ENCODE measurements at regions not wholly inside any gene's neighbourhood (a gene's known extent, or its start where the extent isn't known, plus 50 kb on each side); places are given as distances from the start of the nearest gene placed in this dataset.

- in situ Hi-C loops (cut with MboI; ENCODE audit: low sequenced_read_pairs) = loop anchor here (25.0 kb wide), 1 partner anchor 541 kb away; the partner anchor contains the start of genes GNAS and GNAS-AS1
These were observed 103.0 kb downstream of the EDN3 start for GRCh38 chr20:59403261-59403961.

GRCh38 chr20:59403962-59404314 is 103.5 kb downstream of the EDN3 start:
- in situ Hi-C loops (cut with MboI; ENCODE audit: low sequenced_read_pairs) = loop anchor here (25.0 kb wide), 1 partner anchor 542 kb away; the partner anchor contains the start of genes GNAS and GNAS-AS1

GRCh38 chr20:59404749-59405148 is 104.3 kb downstream of the EDN3 start:
- in situ Hi-C loops (cut with MboI; ENCODE audit: low sequenced_read_pairs) = loop anchor here (25.0 kb wide), 1 partner anchor 542 kb away; the partner anchor contains the start of genes GNAS and GNAS-AS1

GRCh38 chr20:59405226-59406200 is 105.1 kb downstream of the EDN3 start:
- in situ Hi-C loops (cut with MboI; ENCODE audit: low sequenced_read_pairs) = loop anchor here (25.0 kb wide), 1 partner anchor 543 kb away; the partner anchor contains the start of genes GNAS and GNAS-AS1

GRCh38 chr20:59406446-59406845 is 106.0 kb downstream of the EDN3 start:
- in situ Hi-C loops (cut with MboI; ENCODE audit: low sequenced_read_pairs) = loop anchor here (25.0 kb wide), 1 partner anchor 544 kb away; the partner anchor contains the start of genes GNAS and GNAS-AS1

GRCh38 chr20:59411170-59411569 is 110.8 kb downstream of the EDN3 start:
- in situ Hi-C loops (cut with MboI; ENCODE audit: low sequenced_read_pairs) = loop anchor here (10.0 to 25.0 kb wide), 2 partner anchors 326 to 549 kb away; partner anchors contain the start of genes GNAS and GNAS-AS1

- in situ Hi-C loops (cut with MboI; ENCODE audit: low sequenced_read_pairs) = loop anchor here (10.0 to 25.0 kb wide), 2 partner anchors 327 to 549 kb away; partner anchors contain the start of genes GNAS and GNAS-AS1
These were observed 111.2 kb downstream of the EDN3 start for GRCh38 chr20:59411589-59411988.

- in situ Hi-C loops (cut with MboI; ENCODE audit: low sequenced_read_pairs) = loop anchor here (10.0 to 25.0 kb wide), 2 partner anchors 327 to 550 kb away; partner anchors contain the start of genes GNAS and GNAS-AS1
These were observed 111.8 kb downstream of the EDN3 start for GRCh38 chr20:59412181-59412580.

- in situ Hi-C loops (cut with MboI; ENCODE audit: low sequenced_read_pairs) = loop anchor here (10.0 to 25.0 kb wide), 2 partner anchors 328 to 551 kb away; partner anchors contain the start of genes GNAS and GNAS-AS1
These were observed 112.5 kb downstream of the EDN3 start for GRCh38 chr20:59412875-59413284.

GRCh38 chr20:59413326-59413865 is 113.0 kb downstream of the EDN3 start:
- in situ Hi-C loops (cut with MboI; ENCODE audit: low sequenced_read_pairs) = loop anchor here (10.0 to 25.0 kb wide), 2 partner anchors 329 to 551 kb away; partner anchors contain the start of genes GNAS and GNAS-AS1

GRCh38 chr20:59414936-59415623 is 114.7 kb downstream of the EDN3 start:
- in situ Hi-C loops (cut with MboI; ENCODE audit: low sequenced_read_pairs) = loop anchor here (10.0 to 25.0 kb wide), 2 partner anchors 330 to 553 kb away; partner anchors contain the start of genes GNAS and GNAS-AS1

GRCh38 chr20:59416916-59417315 is 116.5 kb downstream of the EDN3 start:
- in situ Hi-C loops (cut with MboI; ENCODE audit: low sequenced_read_pairs) = loop anchor here (10.0 to 25.0 kb wide), 2 partner anchors 332 to 555 kb away; partner anchors contain the start of genes GNAS and GNAS-AS1

- in situ Hi-C loops (cut with MboI; ENCODE audit: low sequenced_read_pairs) = loop anchor here (25.0 kb wide), 1 partner anchor 559 kb away; the partner anchor contains the start of genes GNAS and GNAS-AS1
These were observed 120.7 kb downstream of the EDN3 start for GRCh38 chr20:59421089-59421488.

- in situ Hi-C loops (cut with MboI; ENCODE audit: low sequenced_read_pairs) = loop anchor here (25.0 kb wide), 1 partner anchor 560 kb away; the partner anchor contains the start of genes GNAS and GNAS-AS1
These were observed 121.7 kb downstream of the EDN3 start for GRCh38 chr20:59421920-59422637.

- in situ Hi-C loops (cut with MboI; ENCODE audit: low sequenced_read_pairs) = loop anchor here (25.0 kb wide), 1 partner anchor 561 kb away; the partner anchor contains the start of genes GNAS and GNAS-AS1
These were observed 122.6 kb downstream of the EDN3 start for GRCh38 chr20:59422872-59423544.

- in situ Hi-C loops (cut with MboI; ENCODE audit: low sequenced_read_pairs) = loop anchor here (25.0 kb wide), 1 partner anchor 563 kb away; the partner anchor contains the start of genes GNAS and GNAS-AS1
These were observed 124.6 kb downstream of the EDN3 start for GRCh38 chr20:59424976-59425375.

GRCh38 chr20:59425572-59425971 is 125.2 kb downstream of the EDN3 start:
- in situ Hi-C loops (cut with MboI; ENCODE audit: low sequenced_read_pairs) = no loop called here

- in situ Hi-C loops (cut with MboI; ENCODE audit: low sequenced_read_pairs) = no loop called here
These were observed 127.6 kb downstream of the EDN3 start for GRCh38 chr20:59428006-59428405.

All from HL-60/S4 (cell line).